ENCODE measurements at regions not wholly inside any gene's neighbourhood (a gene's known extent, or its start where the extent isn't known, plus 50 kb on each side); places are given as distances from the start of the nearest gene placed in this dataset.

DNA sequence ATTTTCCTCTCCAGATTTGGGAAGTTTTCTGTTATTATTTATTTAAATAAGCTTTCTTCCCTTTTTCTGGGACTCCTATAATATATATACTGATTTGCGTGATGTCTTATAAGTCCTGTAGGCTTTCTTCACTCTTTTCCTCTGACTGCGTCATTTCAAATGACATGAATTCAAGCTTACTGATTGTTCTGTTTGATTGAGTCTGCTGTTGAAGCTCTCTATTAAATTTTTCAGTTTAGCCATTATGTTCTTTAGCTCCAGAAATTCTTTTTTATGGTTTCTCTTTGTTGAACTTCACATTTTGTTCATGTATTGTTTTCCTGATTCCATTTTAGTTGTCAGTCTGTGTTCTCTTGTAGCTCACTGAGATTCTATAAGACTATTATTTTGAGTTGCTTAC, 135.8 kb upstream of the PRR23C start:
- TF ChIP-seq, protein P1, sequence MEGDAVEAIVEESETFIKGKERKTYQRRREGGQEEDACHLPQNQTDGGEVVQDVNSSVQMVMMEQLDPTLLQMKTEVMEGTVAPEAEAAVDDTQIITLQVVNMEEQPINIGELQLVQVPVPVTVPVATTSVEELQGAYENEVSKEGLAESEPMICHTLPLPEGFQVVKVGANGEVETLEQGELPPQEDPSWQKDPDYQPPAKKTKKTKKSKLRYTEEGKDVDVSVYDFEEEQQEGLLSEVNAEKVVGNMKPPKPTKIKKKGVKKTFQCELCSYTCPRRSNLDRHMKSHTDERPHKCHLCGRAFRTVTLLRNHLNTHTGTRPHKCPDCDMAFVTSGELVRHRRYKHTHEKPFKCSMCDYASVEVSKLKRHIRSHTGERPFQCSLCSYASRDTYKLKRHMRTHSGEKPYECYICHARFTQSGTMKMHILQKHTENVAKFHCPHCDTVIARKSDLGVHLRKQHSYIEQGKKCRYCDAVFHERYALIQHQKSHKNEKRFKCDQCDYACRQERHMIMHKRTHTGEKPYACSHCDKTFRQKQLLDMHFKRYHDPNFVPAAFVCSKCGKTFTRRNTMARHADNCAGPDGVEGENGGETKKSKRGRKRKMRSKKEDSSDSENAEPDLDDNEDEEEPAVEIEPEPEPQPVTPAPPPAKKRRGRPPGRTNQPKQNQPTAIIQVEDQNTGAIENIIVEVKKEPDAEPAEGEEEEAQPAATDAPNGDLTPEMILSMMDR (conservative IDR thresholded peaks at IDR 0.05 in 1 of 2, IDR thresholded peaks at IDR 0.05 in 1 of 2; ENCODE audit: low read depth in 1 of 2, low read length in 2 of 2), result no peak
- no peak for TF ChIP-seq EZH2 (IDR thresholded peaks at IDR 0.05; ENCODE audit: low read length, missing control alignments)

All from fibroblast of lung (primary cell).